ENCODE measurements at regions not wholly inside any gene's neighbourhood (a gene's known extent, or its start where the extent isn't known, plus 50 kb on each side); places are given as distances from the start of the nearest gene placed in this dataset.

- intact Hi-C loops (cut with DNase I; ENCODE audit: low total_unique reads): no loop called here
- no peak for TF ChIP-seq POLR2A (IDR thresholded peaks at IDR 0.05)
- TF ChIP-seq CTCF (IDR thresholded peaks at IDR 0.05): no peak
- no peaks in the 10 kb centered on the region for H3K9me3 ChIP-seq
- no peak overlapping the region for H3K4me3 ChIP-seq
- H3K36me3 ChIP-seq: no peaks in the 10 kb centered on the region
- no peak overlapping the region for H3K27ac ChIP-seq
- H3K27me3 ChIP-seq: no peaks in the 10 kb centered on the region
- no peak for DNase-seq
- no peaks in the 10 kb centered on the region for H3K4me1 ChIP-seq
Observed at GRCh38 chr9:21741151-21741550, 61.3 kb upstream of the MTAP start.

DNA sequence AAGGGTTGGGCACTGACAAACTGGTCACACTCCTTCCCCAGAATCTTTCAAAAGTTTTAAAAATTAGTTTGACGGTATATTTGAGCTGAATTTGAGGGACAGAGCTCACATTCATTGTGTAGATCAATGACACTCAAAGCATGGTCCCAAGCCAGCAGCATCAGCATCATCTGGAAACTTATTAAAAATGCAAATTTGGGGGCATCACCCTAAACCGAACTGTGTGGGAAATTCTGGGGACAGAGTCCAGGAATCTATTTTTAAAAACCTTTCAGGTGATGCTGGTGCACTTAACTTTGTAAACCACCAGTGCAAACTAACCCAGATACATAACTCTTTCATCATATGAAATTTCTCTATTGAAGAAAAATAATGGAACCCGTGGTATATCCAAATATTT, 58.1 kb upstream of the MTAP start:
- TF ChIP-seq POLR2A (IDR thresholded peaks at IDR 0.05) (no peak), CTCF (IDR thresholded peaks at IDR 0.05) (no peak)
- intact Hi-C loops (cut with DNase I; ENCODE audit: low total_unique reads): no loop called here
- Histone ChIP-seq H3K4me1 (no peaks in the 10 kb centered on the region), H3K9me3 (no peaks in the 10 kb centered on the region), H3K36me3 (no peaks in the 10 kb centered on the region), H3K27me3 (no peaks in the 10 kb centered on the region), H3K27ac (no peak overlapping the region), H3K4me3 (no peak overlapping the region)
- no peak for DNase-seq

DNA sequence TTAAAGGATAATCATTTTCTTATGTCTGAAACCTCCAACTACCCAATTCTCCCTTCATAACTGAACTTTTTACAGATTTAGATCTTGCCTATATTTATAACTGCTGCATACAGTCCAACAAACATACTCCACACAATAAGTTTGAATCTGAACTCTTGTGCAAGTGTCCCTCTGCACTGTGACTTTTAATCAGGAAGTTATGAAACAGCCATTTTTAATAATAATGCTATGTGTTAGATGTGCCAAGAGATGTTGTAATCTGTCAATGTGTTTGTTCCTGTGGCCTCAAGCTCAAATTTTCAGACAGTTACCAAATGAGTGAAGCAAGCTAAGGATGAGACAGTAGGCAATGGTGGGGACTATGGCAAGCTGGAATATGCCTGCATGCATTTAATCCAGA, 57.6 kb upstream of the MTAP start:
- Histone ChIP-seq H3K9me3 (no peaks in the 10 kb centered on the region), H3K4me3 (no peak overlapping the region), H3K4me1 (no peaks in the 10 kb centered on the region), H3K36me3 (no peaks in the 10 kb centered on the region), H3K27ac (no peak overlapping the region), H3K27me3 (no peaks in the 10 kb centered on the region)
- TF ChIP-seq CTCF (IDR thresholded peaks at IDR 0.05) (no peak), POLR2A (IDR thresholded peaks at IDR 0.05) (no peak)
- no peak for DNase-seq
- intact Hi-C loops (cut with DNase I; ENCODE audit: low total_unique reads): no loop called here

GRCh38 chr9:21746550-21746949, 55.9 kb upstream of the MTAP start:
- H3K4me3 ChIP-seq: no peak overlapping the region
- H3K4me1 ChIP-seq: no peaks in the 10 kb centered on the region
- no peaks in the 10 kb centered on the region for H3K36me3 ChIP-seq
- no peaks in the 10 kb centered on the region for H3K27me3 ChIP-seq
- intact Hi-C loops (cut with DNase I; ENCODE audit: low total_unique reads): no loop called here
- no peak for DNase-seq
- no peaks in the 10 kb centered on the region for H3K9me3 ChIP-seq
- TF ChIP-seq CTCF (IDR thresholded peaks at IDR 0.05) (no peak), POLR2A (IDR thresholded peaks at IDR 0.05) (no peak)
- H3K27ac ChIP-seq: no peak overlapping the region

DNA sequence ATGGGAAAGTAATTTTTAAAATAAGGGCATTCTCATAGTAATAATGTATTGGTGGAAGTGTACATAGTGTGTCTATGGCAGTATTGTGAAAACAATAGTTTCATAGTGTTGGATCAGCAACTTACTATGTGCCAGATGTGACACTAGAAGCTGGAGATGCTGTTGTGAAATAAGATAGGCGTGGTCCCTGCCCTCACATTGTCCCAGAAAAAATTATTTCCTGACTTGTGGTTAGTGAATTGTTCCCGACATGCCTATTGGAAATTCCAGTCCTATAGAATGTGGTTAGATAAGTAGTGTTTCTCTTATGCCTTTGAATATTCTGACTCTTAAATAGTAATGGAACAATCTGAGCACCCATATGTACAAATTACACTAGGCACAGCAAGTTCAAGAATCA, 55.3 kb upstream of the MTAP start:
- intact Hi-C loops (cut with DNase I; ENCODE audit: low total_unique reads): no loop called here
- no peaks in the 10 kb centered on the region for H3K4me1 ChIP-seq

More for the DNA sequence above, 55.3 kb upstream of the MTAP start:
- H3K27me3 ChIP-seq: no peaks in the 10 kb centered on the region
- no peak overlapping the region for H3K4me3 ChIP-seq
- H3K27ac ChIP-seq: no peak overlapping the region
- TF ChIP-seq CTCF (IDR thresholded peaks at IDR 0.05) (no peak), POLR2A (IDR thresholded peaks at IDR 0.05) (no peak)
- no peaks in the 10 kb centered on the region for H3K9me3 ChIP-seq
- H3K36me3 ChIP-seq: no peaks in the 10 kb centered on the region
- DNase-seq: no peak

Data from uterus (tissue), 3 donors.